Osteoblast (primary cell): ENCODE measurements at regions not wholly inside any gene's neighbourhood (a gene's known extent, or its start where the extent isn't known, plus 50 kb on each side); places are given as distances from the start of the nearest gene placed in this dataset.

Experiments used
- DNase-seq: peaks from one replicate; pipeline ENCODE4 v3.0.0; 2011; ENCODE audit warnings: low spot score, mixed read lengths; ENCODE audit not compliant: insufficient read length; ENCODE audit errors: missing footprints
- H2AFZ ChIP-seq: 2 replicates; pipeline ENCODE4 v1.6.0; 2011; ENCODE audit warnings: mild to moderate bottlenecking, low read length
- H3K27ac ChIP-seq: 2 replicates; pipeline ENCODE4 v1.5.1; 2011; ENCODE audit warnings: mild to moderate bottlenecking, low read depth, low read length, moderate library complexity
- H3K27me3 ChIP-seq: 2 replicates; pipeline ENCODE4 v1.6.0; 2012; ENCODE audit warnings: mild to moderate bottlenecking, control low read depth, inconsistent platforms, low read length, moderate library complexity; ENCODE audit not compliant: insufficient read depth
- H3K36me3 ChIP-seq: 2 replicates; pipeline ENCODE4 v1.5.1; 2011; ENCODE audit warnings: mild to moderate bottlenecking, low read length, control low read depth, moderate library complexity; ENCODE audit not compliant: insufficient read depth
- H3K4me1 ChIP-seq: 2 replicates; pipeline ENCODE4 v1.5.1; 2011; ENCODE audit warnings: mild to moderate bottlenecking, low read length, control low read depth, moderate library complexity; ENCODE audit not compliant: insufficient read depth
- H3K4me2 ChIP-seq: 2 replicates; pipeline ENCODE4 v1.6.0; 2011; ENCODE audit warnings: mild to moderate bottlenecking, low read length; ENCODE audit not compliant: insufficient read depth
- H3K4me3 ChIP-seq: fragments of 200-600 bp; sonication (generic); 3 replicates; pipeline ENCODE4 v1.5.1; 2012; ENCODE audit warnings: mild to moderate bottlenecking, low read length, inconsistent platforms; ENCODE audit not compliant: insufficient read depth
- H3K79me2 ChIP-seq: 2 replicates; pipeline ENCODE4 v1.6.0; 2012; ENCODE audit warnings: mild to moderate bottlenecking, low read length, control low read depth, inconsistent platforms; ENCODE audit not compliant: insufficient read depth
- H3K9me3 ChIP-seq: 2 replicates; pipeline ENCODE4 v1.5.1; 2011; ENCODE audit warnings: low read depth, low read length, control low read depth
- H4K20me1 ChIP-seq: 2 replicates; pipeline ENCODE4 v1.6.0; 2012; ENCODE audit warnings: mild to moderate bottlenecking, low read length, control low read depth; ENCODE audit not compliant: insufficient read depth
- TF ChIP-seq, protein P1 (sequence below): IDR thresholded peaks from 2 replicates; pipeline ENCODE4 v1.5.1; 2011; ENCODE audit warnings: mild to moderate bottlenecking, low read depth, low read length, moderate library complexity; ENCODE audit errors: extremely low read depth

DNA sequence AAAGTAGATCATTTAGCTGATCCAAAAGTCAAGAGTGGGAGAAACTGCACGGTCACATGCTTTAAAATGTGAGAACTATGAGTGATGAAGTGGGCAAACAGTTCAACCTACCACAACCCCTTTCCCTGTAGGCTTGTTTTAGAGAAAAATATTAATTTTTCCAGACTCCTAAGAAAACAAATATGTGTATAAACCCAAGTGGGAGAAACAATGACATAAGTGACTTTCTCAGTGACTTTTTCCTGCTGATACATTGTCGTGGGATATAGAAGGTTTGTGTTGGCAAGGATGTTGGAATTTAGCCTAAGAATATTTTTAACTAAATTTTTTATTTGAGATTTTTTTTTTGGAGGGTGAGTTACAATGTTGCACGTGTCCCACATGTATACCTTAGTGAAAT lies 321.7 kb downstream of the FIGN start:
- Histone ChIP-seq H3K4me2 (no peak overlapping the region), H3K4me1 (no peaks in the 10 kb centered on the region), H3K27ac (no peak overlapping the region), H4K20me1 (no peaks in the 10 kb centered on the region), H3K9me3 (no peaks in the 10 kb centered on the region), H3K27me3 (no peaks in the 10 kb centered on the region), H3K36me3 (no peaks in the 10 kb centered on the region), H2AFZ (no peak overlapping the region), H3K79me2 (no peaks in the 10 kb centered on the region), H3K4me3 (no peak overlapping the region)
- DNase-seq = no peak
- TF ChIP-seq, protein P1, sequence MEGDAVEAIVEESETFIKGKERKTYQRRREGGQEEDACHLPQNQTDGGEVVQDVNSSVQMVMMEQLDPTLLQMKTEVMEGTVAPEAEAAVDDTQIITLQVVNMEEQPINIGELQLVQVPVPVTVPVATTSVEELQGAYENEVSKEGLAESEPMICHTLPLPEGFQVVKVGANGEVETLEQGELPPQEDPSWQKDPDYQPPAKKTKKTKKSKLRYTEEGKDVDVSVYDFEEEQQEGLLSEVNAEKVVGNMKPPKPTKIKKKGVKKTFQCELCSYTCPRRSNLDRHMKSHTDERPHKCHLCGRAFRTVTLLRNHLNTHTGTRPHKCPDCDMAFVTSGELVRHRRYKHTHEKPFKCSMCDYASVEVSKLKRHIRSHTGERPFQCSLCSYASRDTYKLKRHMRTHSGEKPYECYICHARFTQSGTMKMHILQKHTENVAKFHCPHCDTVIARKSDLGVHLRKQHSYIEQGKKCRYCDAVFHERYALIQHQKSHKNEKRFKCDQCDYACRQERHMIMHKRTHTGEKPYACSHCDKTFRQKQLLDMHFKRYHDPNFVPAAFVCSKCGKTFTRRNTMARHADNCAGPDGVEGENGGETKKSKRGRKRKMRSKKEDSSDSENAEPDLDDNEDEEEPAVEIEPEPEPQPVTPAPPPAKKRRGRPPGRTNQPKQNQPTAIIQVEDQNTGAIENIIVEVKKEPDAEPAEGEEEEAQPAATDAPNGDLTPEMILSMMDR = no peak

DNA sequence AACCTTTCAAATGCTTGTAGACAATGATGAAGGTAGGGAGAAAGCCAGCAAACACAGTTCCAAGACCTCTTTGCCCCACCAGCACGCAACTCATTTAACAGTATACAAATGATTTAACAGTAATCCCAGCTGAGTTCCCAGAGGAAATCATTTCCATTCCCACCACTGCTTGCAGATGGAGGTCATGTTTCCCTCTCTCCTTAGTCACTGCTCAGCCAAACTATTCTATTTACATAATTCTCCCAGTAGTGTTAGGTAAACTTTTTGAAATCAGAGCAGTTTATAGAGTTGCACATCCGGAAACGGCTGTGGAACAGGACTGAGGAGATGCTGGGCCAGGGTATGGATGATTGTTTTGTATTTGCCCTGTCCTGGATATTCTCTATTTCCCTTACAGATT lies 328.5 kb downstream of the FIGN start:
- H3K4me1 ChIP-seq = no peaks in the 10 kb centered on the region
- TF ChIP-seq, protein P1 = no peak
- no peak for DNase-seq
- no peaks in the 10 kb centered on the region for H3K79me2 ChIP-seq
- no peaks in the 10 kb centered on the region for H3K27me3 ChIP-seq
- no peak overlapping the region for H3K4me3 ChIP-seq
- H3K27ac ChIP-seq = no peak overlapping the region
- H3K9me3 ChIP-seq = no peaks in the 10 kb centered on the region
- H2AFZ ChIP-seq = peak overlapping the region; percentile 36
- no peak overlapping the region for H3K4me2 ChIP-seq
- H4K20me1 ChIP-seq = no peaks in the 10 kb centered on the region
- no peaks in the 10 kb centered on the region for H3K36me3 ChIP-seq

DNA sequence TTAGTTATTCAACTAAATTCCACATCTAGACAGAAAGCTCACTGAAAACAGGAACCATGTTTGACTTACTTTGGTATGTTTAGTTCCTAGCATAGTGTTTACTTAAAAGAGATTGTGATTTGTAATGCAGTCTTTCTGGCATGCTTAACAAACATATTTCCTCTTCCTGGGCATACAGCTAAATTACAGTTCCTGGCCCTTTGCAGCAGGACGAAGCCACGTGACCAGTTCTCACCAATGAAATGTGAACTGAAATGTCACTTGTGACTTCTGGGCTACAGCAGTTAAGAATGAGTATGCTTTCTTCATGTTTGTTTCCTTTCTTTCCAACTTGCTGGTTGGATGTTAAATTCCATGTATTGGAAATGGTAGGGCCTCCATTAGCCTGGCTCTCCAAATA lies 330.5 kb downstream of the FIGN start:
- no peak overlapping the region for H3K27ac ChIP-seq
- H4K20me1 ChIP-seq = no peaks in the 10 kb centered on the region
- H3K9me3 ChIP-seq = no peaks in the 10 kb centered on the region
- H3K4me3 ChIP-seq = no peak overlapping the region
- no peaks in the 10 kb centered on the region for H3K27me3 ChIP-seq
- no peak overlapping the region for H3K4me2 ChIP-seq
- DNase-seq = no peak
- H2AFZ ChIP-seq = no peak overlapping the region
- no peaks in the 10 kb centered on the region for H3K79me2 ChIP-seq
- no peaks in the 10 kb centered on the region for H3K4me1 ChIP-seq
- H3K36me3 ChIP-seq = no peaks in the 10 kb centered on the region
- TF ChIP-seq, protein P1 = no peak

DNA sequence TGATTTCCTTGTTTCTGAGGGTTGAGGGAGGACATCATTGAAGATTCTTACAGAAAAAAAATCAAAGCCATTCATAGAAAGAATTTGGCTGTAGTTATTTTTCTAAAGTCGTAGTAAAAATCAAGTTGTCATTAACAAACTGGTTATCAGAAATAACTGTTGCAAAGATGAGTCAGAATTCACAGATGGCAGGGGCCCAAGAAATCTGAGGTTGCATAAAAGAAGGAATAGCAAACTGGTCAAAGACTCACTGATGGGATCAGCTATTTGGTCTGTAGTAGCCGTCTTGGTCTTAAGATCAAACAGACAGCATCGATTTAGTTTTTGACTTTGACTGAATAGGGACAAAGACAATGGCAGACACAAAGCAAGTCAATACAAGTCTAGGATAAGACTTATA lies 334.3 kb downstream of the FIGN start:
- no peaks in the 10 kb centered on the region for H3K36me3 ChIP-seq
- no peak overlapping the region for H3K27ac ChIP-seq
- no peak overlapping the region for H3K4me3 ChIP-seq
- H3K79me2 ChIP-seq = no peaks in the 10 kb centered on the region
- H2AFZ ChIP-seq = no peak overlapping the region
- H3K9me3 ChIP-seq = no peaks in the 10 kb centered on the region
- no peaks in the 10 kb centered on the region for H3K27me3 ChIP-seq
- H3K4me2 ChIP-seq = no peak overlapping the region
- H4K20me1 ChIP-seq = no peaks in the 10 kb centered on the region
- no peaks in the 10 kb centered on the region for H3K4me1 ChIP-seq
- DNase-seq = no peak
- TF ChIP-seq, protein P1 = no peak
